ENCODE measurements at regions not wholly inside any gene's neighbourhood (a gene's known extent, or its start where the extent isn't known, plus 50 kb on each side); places are given as distances from the start of the nearest gene placed in this dataset.
A peak's percentile ranks its signal among the peaks of the same experiment; 100 is the strongest.

GRCh38 chr3:72453706-72454105 lies 394.5 kb downstream of the SHQ1 start:
- H3K4me3 Mint-ChIP-seq = no peak overlapping the region
- DNase-seq (ENCODE audit: low spot score) = no peak
- no peaks in the 10 kb centered on the region for H3K36me3 Mint-ChIP-seq (ENCODE audit: low read depth)
- H3K27ac Mint-ChIP-seq = peak overlapping the region; percentile 5
- peaks cover 4% of the 10 kb centered on the region for H3K27me3 Mint-ChIP-seq (ENCODE audit: insufficient read depth)
- peaks cover 39% of the 10 kb centered on the region for H3K4me1 Mint-ChIP-seq (ENCODE audit: low read depth)
- intact Hi-C loops (cut with micrococcal nuclease) = no loop called here
- no peaks in the 10 kb centered on the region for H3K9me3 Mint-ChIP-seq

GRCh38 chr3:72452745-72453144 lies 395.5 kb downstream of the SHQ1 start:
- H3K9me3 Mint-ChIP-seq = no peaks in the 10 kb centered on the region
- DNase-seq (ENCODE audit: low spot score) = no peak
- H3K4me1 Mint-ChIP-seq (ENCODE audit: low read depth) = peaks cover 39% of the 10 kb centered on the region
- intact Hi-C loops (cut with micrococcal nuclease) = no loop called here
- no peak overlapping the region for H3K27ac Mint-ChIP-seq
- H3K36me3 Mint-ChIP-seq (ENCODE audit: low read depth) = no peaks in the 10 kb centered on the region
- peaks cover 4% of the 10 kb centered on the region for H3K27me3 Mint-ChIP-seq (ENCODE audit: insufficient read depth)
- H3K4me3 Mint-ChIP-seq = no peak overlapping the region

GRCh38 chr3:72451841-72452240 lies 396.4 kb downstream of the SHQ1 start:
- H3K27me3 Mint-ChIP-seq (ENCODE audit: insufficient read depth) = peaks cover 4% of the 10 kb centered on the region
- no peak for DNase-seq (ENCODE audit: low spot score)
- peaks cover 39% of the 10 kb centered on the region for H3K4me1 Mint-ChIP-seq (ENCODE audit: low read depth)
- no peaks in the 10 kb centered on the region for H3K9me3 Mint-ChIP-seq
- H3K36me3 Mint-ChIP-seq (ENCODE audit: low read depth) = no peaks in the 10 kb centered on the region
- intact Hi-C loops (cut with micrococcal nuclease) = no loop called here
- no peak overlapping the region for H3K4me3 Mint-ChIP-seq
- no peak overlapping the region for H3K27ac Mint-ChIP-seq

- Mint-ChIP-seq H3K9me3 (no peaks in the 10 kb centered on the region), H3K4me1 (ENCODE audit: low read depth) (peaks cover 40% of the 10 kb centered on the region), H3K4me3 (no peak overlapping the region), H3K27ac (no peak overlapping the region), H3K27me3 (ENCODE audit: insufficient read depth) (peaks cover 4% of the 10 kb centered on the region), H3K36me3 (ENCODE audit: low read depth) (peaks cover 18% of the 10 kb centered on the region)
- intact Hi-C loops (cut with micrococcal nuclease) = loop anchor here (5.0 kb wide), 2 partner anchors 88 to 722 kb away; partner anchors contain the start of gene EIF4E3
- DNase-seq (ENCODE audit: low spot score) = no peak
Measured at GRCh38 chr3:72449551-72449950, 398.7 kb downstream of the SHQ1 start.

GRCh38 chr3:72448858-72449257 lies 399.4 kb downstream of the SHQ1 start:
- no peaks in the 10 kb centered on the region for H3K9me3 Mint-ChIP-seq
- peaks cover 44% of the 10 kb centered on the region for H3K4me1 Mint-ChIP-seq (ENCODE audit: low read depth)
- intact Hi-C loops (cut with micrococcal nuclease) = loop anchor here (5.0 kb wide), 2 partner anchors 88 to 722 kb away; partner anchors contain the start of gene EIF4E3

GRCh38 chr3:72448375-72448823 lies 399.8 kb downstream of the SHQ1 start:
- no peak overlapping the region for H3K4me3 Mint-ChIP-seq
- DNase-seq (ENCODE audit: low spot score) = no peak
- H3K9me3 Mint-ChIP-seq = no peaks in the 10 kb centered on the region
- H3K36me3 Mint-ChIP-seq (ENCODE audit: low read depth) = peaks cover 29% of the 10 kb centered on the region
- peak overlapping the region; percentile 46 for H3K27ac Mint-ChIP-seq
- peaks cover 48% of the 10 kb centered on the region for H3K4me1 Mint-ChIP-seq (ENCODE audit: low read depth)
- intact Hi-C loops (cut with micrococcal nuclease) = loop anchor here (5.0 kb wide), 2 partner anchors 89 to 721 kb away; partner anchors contain the start of gene EIF4E3
- H3K27me3 Mint-ChIP-seq (ENCODE audit: insufficient read depth) = peaks cover 4% of the 10 kb centered on the region

More at GRCh38 chr3:72448858-72449257, 399.4 kb downstream of the SHQ1 start:
- Mint-ChIP-seq H3K27ac (no peak overlapping the region), H3K27me3 (ENCODE audit: insufficient read depth) (peaks cover 4% of the 10 kb centered on the region), H3K36me3 (ENCODE audit: low read depth) (peaks cover 25% of the 10 kb centered on the region), H3K4me3 (no peak overlapping the region)
- no peak for DNase-seq (ENCODE audit: low spot score)

GRCh38 chr3:72447059-72447946 lies 400.9 kb downstream of the SHQ1 start:
- Mint-ChIP-seq H3K4me3 (peak overlapping the region; percentile 71), H3K27me3 (ENCODE audit: insufficient read depth) (peaks cover 1% of the 10 kb centered on the region), H3K27ac (peak overlapping the region; percentile 80), H3K4me1 (ENCODE audit: low read depth) (peaks cover 50% of the 10 kb centered on the region), H3K9me3 (no peaks in the 10 kb centered on the region), H3K36me3 (ENCODE audit: low read depth) (peaks cover 37% of the 10 kb centered on the region)
- peak; percentile 93 for DNase-seq (ENCODE audit: low spot score)
- intact Hi-C loops (cut with micrococcal nuclease) = loop anchor here (1.0 to 5.0 kb wide), 5 partner anchors 8 to 720 kb away; partner anchors contain the start of gene EIF4E3

- DNase-seq (ENCODE audit: low spot score) = peak; percentile 42
- Mint-ChIP-seq H3K36me3 (ENCODE audit: low read depth) (peaks cover 41% of the 10 kb centered on the region), H3K27me3 (ENCODE audit: insufficient read depth) (no peaks in the 10 kb centered on the region), H3K9me3 (no peaks in the 10 kb centered on the region), H3K4me3 (peak within 1 kb of the TSS; percentile 100), H3K4me1 (ENCODE audit: low read depth) (peaks cover 54% of the 10 kb centered on the region), H3K27ac (peak within 1 kb of the TSS; percentile 98)
- intact Hi-C loops (cut with micrococcal nuclease) = loop anchor here (1.0 to 5.0 kb wide), 5 partner anchors 9 to 719 kb away; partner anchors contain the start of gene EIF4E3
Measured at GRCh38 chr3:72446218-72447058, 401.8 kb downstream of the SHQ1 start, which contains the start of gene RYBP. RYBP (minus strand) TSS chr3:72446621.

GRCh38 chr3:72445827-72446217 lies 402.4 kb downstream of the SHQ1 start:
- Mint-ChIP-seq H3K27me3 (ENCODE audit: insufficient read depth) (no peaks in the 10 kb centered on the region), H3K36me3 (ENCODE audit: low read depth) (peaks cover 46% of the 10 kb centered on the region), H3K4me1 (ENCODE audit: low read depth) (peaks cover 54% of the 10 kb centered on the region), H3K27ac (peak overlapping the region; percentile 98), H3K4me3 (peak overlapping the region; percentile 100), H3K9me3 (no peaks in the 10 kb centered on the region)
- intact Hi-C loops (cut with micrococcal nuclease) = loop anchor here (1.0 to 5.0 kb wide), 7 partner anchors 71 to 719 kb away; partner anchors contain the start of gene EIF4E3
- DNase-seq (ENCODE audit: low spot score) = no peak

GRCh38 chr3:72444656-72445223 lies 403.5 kb downstream of the SHQ1 start:
- intact Hi-C loops (cut with micrococcal nuclease) = loop anchor here (1.0 to 5.0 kb wide), 11 partner anchors 18 to 717 kb away; partner anchors contain the start of gene EIF4E3
- Mint-ChIP-seq H3K4me3 (peak overlapping the region; percentile 100), H3K36me3 (ENCODE audit: low read depth) (peaks cover 53% of the 10 kb centered on the region), H3K27ac (peak overlapping the region; percentile 98), H3K9me3 (no peaks in the 10 kb centered on the region), H3K27me3 (ENCODE audit: insufficient read depth) (no peaks in the 10 kb centered on the region), H3K4me1 (ENCODE audit: low read depth) (peaks cover 64% of the 10 kb centered on the region)
- no peak for DNase-seq (ENCODE audit: low spot score)

GRCh38 chr3:72442759-72443158 lies 405.5 kb downstream of the SHQ1 start:
- no peak for DNase-seq (ENCODE audit: low spot score)
- Mint-ChIP-seq H3K4me1 (ENCODE audit: low read depth) (peaks cover 84% of the 10 kb centered on the region), H3K27me3 (ENCODE audit: insufficient read depth) (no peaks in the 10 kb centered on the region), H3K27ac (peak overlapping the region; percentile 54), H3K36me3 (ENCODE audit: low read depth) (peaks cover 72% of the 10 kb centered on the region), H3K9me3 (no peaks in the 10 kb centered on the region), H3K4me3 (peak overlapping the region; percentile 100)
- intact Hi-C loops (cut with micrococcal nuclease) = loop anchor here (5.0 kb wide), 1 partner anchor 35 kb away; no protein-coding TSS in a partner anchor

Measured in activated T-helper 1 cell treated with anti-CD3 and anti-CD28 coated beads, Interleukin-12 subunit alpha, Interleukin-12 subunit beta, Interleukin-2, Interleukin-4 antibody, amounts not matched to agents 30 ng/mL and 10 ng/mL and 1 ng/mL, durations not matched to agents 14 hours and 24 hours and 36 hours (primary cell).